ENCODE measurements at regions not wholly inside any gene's neighbourhood (a gene's known extent, or its start where the extent isn't known, plus 50 kb on each side); places are given as distances from the start of the nearest gene placed in this dataset.
"Not testable (repeated sequence)": the region's sequence is repeated elsewhere in the genome, so short reads cannot be mapped to it uniquely, and the experiment has no call there.

DNA sequence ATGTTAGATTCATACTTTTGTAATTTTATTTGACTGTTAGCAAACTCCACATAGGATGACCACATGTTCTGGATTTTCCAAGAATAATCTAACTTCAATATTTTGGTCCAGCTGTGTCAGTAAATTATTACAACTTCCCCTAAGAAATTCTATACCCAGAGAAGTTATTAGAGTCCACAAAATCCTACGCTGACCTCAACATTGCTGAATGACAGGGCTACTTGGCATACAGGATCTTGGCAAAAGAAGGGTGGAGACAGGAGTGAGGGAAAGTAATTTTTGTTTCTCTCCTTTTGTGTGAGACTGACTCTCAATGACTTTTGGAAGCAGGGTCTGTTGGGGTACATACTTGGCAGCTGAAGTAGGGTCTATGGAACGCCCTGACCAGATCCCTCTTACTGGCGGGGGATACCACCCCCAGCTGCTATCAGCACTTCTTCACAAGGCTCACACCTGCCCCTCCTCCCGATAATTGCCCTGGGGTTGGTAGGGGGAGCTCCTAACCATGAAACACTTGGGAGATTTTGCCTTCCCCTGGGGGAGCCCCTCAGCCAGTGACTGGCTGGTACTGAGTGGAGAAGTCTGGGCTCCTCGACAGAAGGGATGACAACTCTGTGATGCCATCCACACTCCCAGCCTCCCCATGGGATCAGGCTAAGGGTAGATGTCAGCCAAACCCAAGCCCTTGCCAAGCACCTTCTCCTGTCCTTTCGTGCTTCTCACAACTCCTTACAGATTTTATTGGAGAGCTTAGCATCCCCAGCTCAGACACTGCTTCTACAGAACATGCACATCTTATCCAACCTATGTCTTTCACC lies 110.6 kb upstream of the FHL2 start:
- H3K27me3 Mint-ChIP-seq (ENCODE audit: insufficient read depth): peaks cover 9% of the 10 kb centered on the region
- no peaks in the 10 kb centered on the region for H3K36me3 Mint-ChIP-seq (ENCODE audit: low read depth)
- H3K9me3 Mint-ChIP-seq: no peaks in the 10 kb centered on the region
- TF ChIP-seq, protein P1, sequence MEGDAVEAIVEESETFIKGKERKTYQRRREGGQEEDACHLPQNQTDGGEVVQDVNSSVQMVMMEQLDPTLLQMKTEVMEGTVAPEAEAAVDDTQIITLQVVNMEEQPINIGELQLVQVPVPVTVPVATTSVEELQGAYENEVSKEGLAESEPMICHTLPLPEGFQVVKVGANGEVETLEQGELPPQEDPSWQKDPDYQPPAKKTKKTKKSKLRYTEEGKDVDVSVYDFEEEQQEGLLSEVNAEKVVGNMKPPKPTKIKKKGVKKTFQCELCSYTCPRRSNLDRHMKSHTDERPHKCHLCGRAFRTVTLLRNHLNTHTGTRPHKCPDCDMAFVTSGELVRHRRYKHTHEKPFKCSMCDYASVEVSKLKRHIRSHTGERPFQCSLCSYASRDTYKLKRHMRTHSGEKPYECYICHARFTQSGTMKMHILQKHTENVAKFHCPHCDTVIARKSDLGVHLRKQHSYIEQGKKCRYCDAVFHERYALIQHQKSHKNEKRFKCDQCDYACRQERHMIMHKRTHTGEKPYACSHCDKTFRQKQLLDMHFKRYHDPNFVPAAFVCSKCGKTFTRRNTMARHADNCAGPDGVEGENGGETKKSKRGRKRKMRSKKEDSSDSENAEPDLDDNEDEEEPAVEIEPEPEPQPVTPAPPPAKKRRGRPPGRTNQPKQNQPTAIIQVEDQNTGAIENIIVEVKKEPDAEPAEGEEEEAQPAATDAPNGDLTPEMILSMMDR (IDR thresholded peaks at IDR 0.05): no peak
- no peak overlapping the region for H3K4me3 Mint-ChIP-seq
- no peak overlapping the region for H3K27ac Mint-ChIP-seq
- DNase-seq: no peak
- peaks cover 11% of the 10 kb centered on the region for H3K4me1 Mint-ChIP-seq (ENCODE audit: low read depth)

DNA sequence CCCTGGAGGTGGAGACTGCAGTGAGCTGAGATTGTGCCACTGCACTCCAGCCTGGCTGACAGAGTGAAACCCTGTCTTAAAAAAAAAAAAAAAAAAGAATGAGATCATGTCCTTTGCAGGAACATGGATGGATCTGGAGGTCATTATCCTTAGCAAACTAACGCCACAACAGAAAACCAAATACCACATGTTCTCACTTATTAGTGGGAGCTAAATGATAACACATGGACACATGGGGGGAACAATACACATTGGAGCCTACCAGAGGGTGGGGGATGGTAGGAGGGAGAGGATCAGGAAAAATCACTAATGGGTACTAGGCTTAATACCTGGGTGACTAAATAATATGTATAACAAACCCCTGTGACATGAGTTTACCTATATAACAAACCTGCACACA lies 108.0 kb upstream of the FHL2 start:
- not testable (repeated sequence) for DNase-seq; H3K9me3 Mint-ChIP-seq; H3K36me3 Mint-ChIP-seq (ENCODE audit: low read depth); H3K4me3 Mint-ChIP-seq; H3K27ac Mint-ChIP-seq
- Mint-ChIP-seq H3K4me1 (ENCODE audit: low read depth) (peaks cover 18% of the 10 kb centered on the region), H3K27me3 (ENCODE audit: insufficient read depth) (peaks cover 12% of the 10 kb centered on the region)

DNA sequence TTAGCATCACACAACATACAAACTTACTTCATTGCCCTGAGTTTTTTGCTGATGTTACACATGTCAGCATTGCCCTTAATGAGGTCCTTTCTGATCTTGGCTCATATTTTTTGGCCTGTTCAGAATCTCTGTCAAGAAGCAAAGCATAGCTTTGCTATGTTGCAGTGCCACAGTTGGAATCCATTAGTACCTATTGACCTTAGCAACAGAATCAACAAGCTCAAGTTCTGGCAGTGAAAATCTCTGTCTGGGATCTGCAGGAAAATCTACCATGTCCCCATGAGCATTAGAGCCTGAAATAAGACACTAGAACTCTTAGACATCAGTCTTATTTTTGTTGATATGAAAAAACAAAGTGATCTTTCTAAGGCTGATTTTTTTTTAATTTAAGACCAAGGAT lies 105.6 kb upstream of the FHL2 start:
- TF ChIP-seq, protein P1 (IDR thresholded peaks at IDR 0.05): no peak
- H3K27me3 Mint-ChIP-seq (ENCODE audit: insufficient read depth): peaks cover 13% of the 10 kb centered on the region

DNA sequence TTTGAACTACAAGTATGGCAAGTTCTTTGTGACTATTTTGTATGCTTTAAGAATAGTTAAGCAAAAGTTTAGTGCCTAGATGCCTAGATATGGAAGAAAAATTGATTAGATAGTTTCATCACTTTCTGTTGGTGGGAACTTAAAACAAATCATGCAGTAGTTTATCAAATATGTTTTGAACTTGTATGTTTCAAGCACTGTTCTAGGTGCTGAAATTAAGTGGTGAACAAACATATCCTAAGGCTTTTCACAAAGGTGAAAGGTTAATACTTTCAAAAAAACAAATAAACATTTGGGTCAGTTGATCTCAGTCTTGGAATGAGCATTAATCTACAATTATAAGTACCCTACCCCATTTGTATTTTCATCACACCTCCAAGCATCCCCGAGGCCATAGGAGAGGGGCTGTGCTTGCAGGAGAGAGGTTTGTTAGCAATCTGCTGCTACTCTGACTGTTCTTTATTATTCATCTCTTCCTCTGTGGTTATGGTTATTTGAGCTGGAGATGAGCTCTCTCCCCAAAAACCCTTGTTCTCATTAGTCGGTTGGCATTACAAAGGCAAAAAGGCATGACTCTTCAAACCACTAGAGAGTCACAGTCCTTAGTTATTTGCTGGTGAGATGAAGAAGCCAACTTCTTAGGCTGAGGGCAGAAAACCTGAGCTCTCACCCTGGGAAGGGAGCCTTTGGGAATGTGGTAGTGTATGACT lies 103.9 kb upstream of the FHL2 start:
- Mint-ChIP-seq H3K36me3 (ENCODE audit: low read depth) (no peaks in the 10 kb centered on the region), H3K9me3 (no peaks in the 10 kb centered on the region), H3K4me1 (ENCODE audit: low read depth) (peaks cover 7% of the 10 kb centered on the region), H3K27me3 (ENCODE audit: insufficient read depth) (peaks cover 14% of the 10 kb centered on the region), H3K27ac (no peak overlapping the region), H3K4me3 (no peak overlapping the region)
- DNase-seq: no peak
- TF ChIP-seq, protein P1 (IDR thresholded peaks at IDR 0.05): no peak

More for the DNA sequence above, 105.6 kb upstream of the FHL2 start:
- Mint-ChIP-seq H3K27ac (no peak overlapping the region), H3K4me1 (ENCODE audit: low read depth) (peaks cover 7% of the 10 kb centered on the region), H3K36me3 (ENCODE audit: low read depth) (no peaks in the 10 kb centered on the region), H3K4me3 (no peak overlapping the region), H3K9me3 (no peaks in the 10 kb centered on the region)
- no peak for DNase-seq

DNA sequence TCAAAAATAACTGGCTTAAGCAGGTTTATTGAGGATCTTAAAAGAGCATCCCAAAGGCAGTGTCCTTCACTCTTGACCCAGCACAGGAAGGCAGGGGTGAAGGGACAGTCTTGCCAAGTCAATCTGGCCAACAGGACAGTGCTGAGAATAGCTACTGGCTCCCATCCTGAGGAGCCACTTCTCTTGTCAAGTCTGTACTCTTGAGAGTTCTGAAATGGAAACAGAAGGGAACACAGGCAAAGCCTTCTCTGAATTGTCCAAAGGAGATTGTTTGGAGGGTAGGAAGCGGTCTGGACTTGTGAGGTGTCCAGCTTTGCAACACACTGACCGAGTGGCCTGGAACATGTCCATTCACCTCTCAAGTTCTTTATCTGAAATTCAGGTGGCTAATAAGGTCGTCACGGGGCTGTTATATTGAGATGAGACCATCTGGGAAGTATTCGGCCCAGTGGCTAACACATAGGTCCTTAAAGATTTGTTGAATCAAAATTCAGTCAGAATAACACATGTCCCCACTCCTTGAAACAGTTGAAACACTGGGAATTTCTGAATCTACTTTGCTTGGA lies 99.5 kb upstream of the FHL2 start:
- Mint-ChIP-seq H3K9me3 (peaks cover 6% of the 10 kb centered on the region; the same call in 1 of the 2 replicates), H3K27me3 (ENCODE audit: insufficient read depth) (peaks cover 29% of the 10 kb centered on the region), H3K36me3 (ENCODE audit: low read depth) (peaks cover 4% of the 10 kb centered on the region; the same call in 1 of the 2 replicates), H3K4me3 (no peak overlapping the region), H3K27ac (no peak overlapping the region), H3K4me1 (ENCODE audit: low read depth) (peaks cover 20% of the 10 kb centered on the region)
- no peak for DNase-seq
- TF ChIP-seq, protein P1 (IDR thresholded peaks at IDR 0.05): no peak

DNA sequence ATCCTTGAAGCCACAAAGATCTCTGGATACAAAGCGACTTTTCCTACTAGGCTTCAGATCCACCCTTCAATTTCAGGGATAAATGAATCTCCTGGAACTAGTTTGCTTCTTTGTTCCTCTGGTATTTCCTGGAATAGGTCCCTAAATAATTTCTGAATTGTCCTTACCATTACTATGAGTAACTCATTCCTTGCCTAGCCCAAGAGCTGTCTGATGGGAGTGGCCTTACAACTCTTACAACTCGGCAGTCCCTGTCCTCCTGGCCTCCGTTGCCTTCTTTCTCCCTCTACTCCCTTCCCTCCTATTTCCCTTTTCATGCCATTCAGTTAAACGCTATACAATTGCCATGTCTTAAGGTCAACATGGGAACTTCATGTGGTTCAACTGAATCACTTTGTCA lies 98.2 kb upstream of the FHL2 start:
- H3K4me1 Mint-ChIP-seq (ENCODE audit: low read depth): peaks cover 13% of the 10 kb centered on the region
- DNase-seq: no peak
- peaks cover 18% of the 10 kb centered on the region for H3K9me3 Mint-ChIP-seq
- TF ChIP-seq, protein P1 (IDR thresholded peaks at IDR 0.05): no peak
- H3K27me3 Mint-ChIP-seq (ENCODE audit: insufficient read depth): peaks cover 38% of the 10 kb centered on the region
- H3K4me3 Mint-ChIP-seq: no peak overlapping the region
- H3K36me3 Mint-ChIP-seq (ENCODE audit: low read depth): peaks cover 17% of the 10 kb centered on the region
- no peak overlapping the region for H3K27ac Mint-ChIP-seq
